Endothelial cell of umbilical vein (primary cell): ENCODE measurements at regions not wholly inside any gene's neighbourhood (a gene's known extent, or its start where the extent isn't known, plus 50 kb on each side); places are given as distances from the start of the nearest gene placed in this dataset.

Experiments
- BruUV-seq: library from RNA; stranded (reverse); fragments of 400-500 nt; replicated peaks from 2 replicates; lab custom pipeline; 2021; lab: Mats Ljungman, UMichigan
- CTCF ChIA-PET: fragments of 300-600, 350-600 bp; sonication (Branson Sonifier 250); formaldehyde crosslinking; loops from one replicate; lab custom pipeline; 2021; ENCODE audit warnings: antibody characterized with exemption, inconsistent platforms; lab: Charles Lee
- POLR2A ChIA-PET: fragments of 300-600, 350-600 bp; sonication (Branson Sonifier 250); formaldehyde crosslinking; loops from one replicate; lab custom pipeline; 2021; ENCODE audit warnings: antibody characterized with exemption, inconsistent platforms; lab: Charles Lee
- DNase-seq: peaks from one replicate; pipeline ENCODE4 v3.0.0-alpha.2; 2011; ENCODE audit warnings: low read depth, low spot score
- FAIRE-seq: peaks from 2 replicates; lab custom pipeline; 2011; peaks lifted over from hg19 to GRCh38; lab: Jason Lieb, UNC
- H2AFZ ChIP-seq: 2 replicates; pipeline ENCODE4 v1.6.0; 2012; ENCODE audit warnings: low read depth, low read length, control low read depth, inconsistent platforms
- H3K27ac ChIP-seq: 2 replicates; pipeline ENCODE4 v1.5.1; 2011; ENCODE audit warnings: low read depth, mild to moderate bottlenecking, control low read depth, low read length, moderate library complexity; ENCODE audit not compliant: insufficient read depth
- H3K27me3 ChIP-seq, 2 experiments: 2 replicates each; pipeline versions ENCODE4 v1.6.0 to v1.6.1; 2011; ENCODE audit warnings: low read length in 2 of 2, mixed read lengths in 1 of 2; ENCODE audit not compliant: control insufficient read depth in 2 of 2, insufficient read depth in 2 of 2
- H3K36me3 ChIP-seq, 2 experiments: 2 replicates in 1 of 2; 3 replicates in 1 of 2; pipeline ENCODE4 v1.5.1; 2011; ENCODE audit warnings: low read length in 2 of 2, mild to moderate bottlenecking in 1 of 2, moderate library complexity in 1 of 2; ENCODE audit not compliant: control insufficient read depth in 2 of 2, insufficient read depth in 2 of 2; ENCODE audit errors: extremely low read depth in 1 of 2
- H3K4me1 ChIP-seq: 3 replicates; pipeline ENCODE4 v1.5.1; 2011; ENCODE audit warnings: mild to moderate bottlenecking, low read length; ENCODE audit not compliant: control insufficient read depth, insufficient read depth; ENCODE audit errors: extremely low read depth
- H3K4me2 ChIP-seq: 2 replicates; pipeline ENCODE4 v1.6.1; 2011; ENCODE audit warnings: low read length, control low read depth, mixed read lengths; ENCODE audit not compliant: insufficient read depth
- H3K4me3 ChIP-seq, 3 experiments: fragments of 200-600 bp in 1 of 3; sonication (generic), shearing (Covaris generic) in 1 of 3; replicated peaks in 1 of 3; 2 replicates each; pipeline ENCODE4 v1.5.1; 2011 to 2016; ENCODE audit warnings: control low read depth in 3 of 3, low read length in 3 of 3, mild to moderate bottlenecking in 2 of 3, inconsistent platforms in 1 of 3, low read depth in 1 of 3, moderate library complexity in 1 of 3; ENCODE audit not compliant: insufficient read depth in 1 of 3
- H3K79me2 ChIP-seq: 2 replicates; pipeline ENCODE4 v1.6.0; 2012; ENCODE audit warnings: low read length, inconsistent platforms; ENCODE audit not compliant: control insufficient read depth, insufficient read depth
- H3K9ac ChIP-seq: replicated peaks from 2 replicates; pipeline ENCODE3; 2011; ENCODE audit warnings: low read length, control low read depth; ENCODE audit not compliant: insufficient read depth; ENCODE audit errors: extremely low read depth
- H3K9me1 ChIP-seq: replicated peaks from 3 replicates; pipeline ENCODE4 v1.6.0; 2011; ENCODE audit warnings: mild to moderate bottlenecking, low read length; ENCODE audit not compliant: control insufficient read depth, insufficient read depth; ENCODE audit errors: extremely low read depth
- H3K9me3 ChIP-seq: replicated peaks from 2 replicates; pipeline ENCODE4 v1.5.1; 2012; ENCODE audit warnings: low read length, inconsistent platforms; ENCODE audit not compliant: control insufficient read depth, insufficient read depth
- H4K20me1 ChIP-seq: replicated peaks from 2 replicates; pipeline ENCODE3; 2011; ENCODE audit warnings: mild to moderate bottlenecking, low read length; ENCODE audit not compliant: control insufficient read depth, insufficient read depth; ENCODE audit errors: extremely low read depth
- CTCF ChIP-seq, 2 donors: IDR thresholded peaks; 1 replicate in 1 of 2; 2 replicates in 1 of 2; pipeline ENCODE4 v1.5.1; 2011; ENCODE audit warnings: low read length in 2 of 2, mild to moderate bottlenecking in 2 of 2, moderate library complexity in 2 of 2, control low read depth in 1 of 2, inconsistent platforms in 1 of 2, low read depth in 1 of 2; ENCODE audit not compliant: insufficient read depth in 1 of 2; ENCODE audit errors: extremely low read depth in 1 of 2
- EZH2 ChIP-seq: IDR thresholded peaks from 2 replicates; pipeline ENCODE4 v1.6.1; 2012; ENCODE audit warnings: borderline replicate concordance, low read depth, mild to moderate bottlenecking, moderate library complexity, low read length, inconsistent platforms; ENCODE audit not compliant: severe bottlenecking
- FOS ChIP-seq: IDR thresholded peaks from 2 replicates; pipeline ENCODE4 v1.6.1; 2011; ENCODE audit warnings: mild to moderate bottlenecking, low read length, moderate library complexity, borderline replicate concordance; ENCODE audit not compliant: insufficient read depth
- GATA2 ChIP-seq: IDR thresholded peaks from 2 replicates; pipeline ENCODE4 v1.7.0; 2011; ENCODE audit warnings: low read depth, mild to moderate bottlenecking, moderate library complexity, mixed read lengths, low read length; ENCODE audit not compliant: insufficient read length, insufficient read depth
- JUN ChIP-seq: IDR thresholded peaks from 2 replicates; pipeline ENCODE4 v1.6.1; 2011; ENCODE audit warnings: borderline replicate concordance, low read depth; ENCODE audit not compliant: insufficient read length, insufficient read depth
- MAX ChIP-seq: IDR thresholded peaks from 2 replicates; pipeline ENCODE4 v1.6.1; 2011; ENCODE audit not compliant: insufficient read depth, insufficient read length
- MYC ChIP-seq: IDR thresholded peaks from one replicate; pipeline ENCODE4 v1.6.1; 2011; ENCODE audit warnings: mild to moderate bottlenecking, low read depth, low read length
- POLR2A ChIP-seq: IDR thresholded peaks from 2 replicates; pipeline ENCODE4 v1.6.1; 2012; ENCODE audit warnings: low read depth, mild to moderate bottlenecking, control low read depth, low read length
- POLR2AphosphoS5 ChIP-seq: IDR thresholded peaks from 2 replicates; pipeline ENCODE4 v1.6.1; 2012; ENCODE audit warnings: low read depth, mild to moderate bottlenecking, control low read depth, low read length, moderate library complexity; ENCODE audit not compliant: insufficient read depth
- dilution Hi-C: fragments of 300-500 bp; cut with MboI; formaldehyde crosslinking; loops from one replicate; pipeline ENCODE4 v1.15.0; 2019; ENCODE audit warnings: low sequenced_read_pairs; ENCODE audit not compliant: extremely low pct_ligation_motif_present
- intact Hi-C: fragments of 100-400 bp; cut with micrococcal nuclease; formaldehyde crosslinking; loops from one replicate; pipeline ENCODE4 v1.10.0; 2022

- H3K9me3 ChIP-seq, result no peaks in the 10 kb centered on the region
- no peaks in the 10 kb centered on the region for H4K20me1 ChIP-seq
- DNase-seq, result no peak
- TF ChIP-seq JUN (no peak), POLR2A (no peak), FOS (no peak), POLR2AphosphoS5 (no peak), GATA2 (no peak), EZH2 (no peak), MAX (no peak), MYC (no peak)
- ChIA-PET POLR2A (no interaction called here), CTCF (no interaction called here)
- dilution Hi-C loops, result no loop called here
- no peaks in the 10 kb centered on the region for H3K9me1 ChIP-seq
- no peaks in the 10 kb centered on the region for H3K4me1 ChIP-seq
- BruUV-seq, result no TSS peak
- H2AFZ ChIP-seq, result no peak overlapping the region
- no peak overlapping the region for H3K27ac ChIP-seq
- no peak overlapping the region for H3K4me3 ChIP-seq
- H3K79me2 ChIP-seq, result no peaks in the 10 kb centered on the region
- FAIRE-seq, result no peak
- H3K27me3 ChIP-seq, result no peaks in the 10 kb centered on the region
- intact Hi-C loops, result no loop called here
- H3K9ac ChIP-seq, result no peak overlapping the region
- no peak overlapping the region for H3K4me2 ChIP-seq
- no peaks in the 10 kb centered on the region for H3K36me3 ChIP-seq
These were observed 241.9 kb downstream of the SAMD5 start for GRCh38 chr6:147750413-147750812.

DNA sequence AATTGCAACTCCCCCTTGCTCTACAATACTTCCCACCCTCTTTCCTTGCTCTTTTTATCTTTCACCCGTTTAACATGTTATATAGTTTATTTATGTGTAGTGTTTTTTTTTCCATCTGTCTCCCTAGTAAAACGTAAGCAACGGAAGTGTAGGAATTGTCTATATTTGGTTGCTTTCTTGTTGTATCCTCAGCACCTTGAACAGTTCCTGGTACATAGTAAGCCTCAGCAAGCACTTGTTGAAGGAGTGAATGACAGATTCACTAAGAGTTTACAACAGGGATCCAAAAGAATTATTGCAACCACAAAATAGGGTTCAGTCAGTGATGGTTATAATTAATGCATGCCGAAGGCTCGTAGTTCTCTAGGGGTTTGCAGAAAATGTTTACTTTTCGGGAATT, 242.7 kb downstream of the SAMD5 start:
- H2AFZ ChIP-seq, result no peak overlapping the region
- no peaks in the 10 kb centered on the region for H3K9me3 ChIP-seq
- BruUV-seq, result no TSS peak
- no peaks in the 10 kb centered on the region for H3K36me3 ChIP-seq
- ChIA-PET POLR2A (no interaction called here), CTCF (no interaction called here)
- dilution Hi-C loops (no loop called here), intact Hi-C loops (no loop called here)
- H3K4me1 ChIP-seq, result no peaks in the 10 kb centered on the region
- no peak overlapping the region for H3K9ac ChIP-seq
- no peak for TF ChIP-seq CTCF (IDR thresholded peaks at IDR 0.05; ENCODE audit: extremely low read depth in 1 of 2, insufficient read depth in 1 of 2, low read depth in 1 of 2, low read length in 2 of 2)
- TF ChIP-seq FOS, result no peak
- TF ChIP-seq POLR2AphosphoS5, result no peak
- H3K27ac ChIP-seq, result no peak overlapping the region
- no peak overlapping the region for H3K4me3 ChIP-seq
- no peak for DNase-seq
- H3K27me3 ChIP-seq, result no peaks in the 10 kb centered on the region
- H3K9me1 ChIP-seq, result no peaks in the 10 kb centered on the region
- H3K4me2 ChIP-seq, result no peak overlapping the region
- FAIRE-seq, result no peak
- H4K20me1 ChIP-seq, result no peaks in the 10 kb centered on the region
- no peaks in the 10 kb centered on the region for H3K79me2 ChIP-seq
